ENCODE measurements at regions not wholly inside any gene's neighbourhood (a gene's known extent, or its start where the extent isn't known, plus 50 kb on each side); places are given as distances from the start of the nearest gene placed in this dataset.

DNA sequence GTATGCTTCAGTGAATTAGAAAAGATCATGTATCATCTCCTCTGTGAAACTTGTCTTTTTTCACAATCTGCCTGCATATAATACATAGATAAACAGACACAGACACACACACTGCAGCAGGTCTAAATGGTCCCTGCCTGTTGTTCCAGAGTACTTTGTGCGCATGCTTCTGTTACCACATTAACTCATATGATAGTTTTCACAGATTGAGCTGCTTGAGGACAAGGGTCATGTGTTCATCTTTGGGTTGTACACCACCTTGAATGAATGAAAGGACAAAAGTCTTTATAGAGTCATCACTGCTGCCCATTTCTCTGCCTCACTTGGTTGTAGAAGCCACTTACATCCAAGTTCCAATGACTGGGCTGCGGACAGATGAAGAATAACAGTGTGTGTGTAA is 72.7 kb upstream of the GLS start:
- no peak for TF ChIP-seq EP300 (IDR thresholded peaks at IDR 0.05)
- TF ChIP-seq, protein P1, sequence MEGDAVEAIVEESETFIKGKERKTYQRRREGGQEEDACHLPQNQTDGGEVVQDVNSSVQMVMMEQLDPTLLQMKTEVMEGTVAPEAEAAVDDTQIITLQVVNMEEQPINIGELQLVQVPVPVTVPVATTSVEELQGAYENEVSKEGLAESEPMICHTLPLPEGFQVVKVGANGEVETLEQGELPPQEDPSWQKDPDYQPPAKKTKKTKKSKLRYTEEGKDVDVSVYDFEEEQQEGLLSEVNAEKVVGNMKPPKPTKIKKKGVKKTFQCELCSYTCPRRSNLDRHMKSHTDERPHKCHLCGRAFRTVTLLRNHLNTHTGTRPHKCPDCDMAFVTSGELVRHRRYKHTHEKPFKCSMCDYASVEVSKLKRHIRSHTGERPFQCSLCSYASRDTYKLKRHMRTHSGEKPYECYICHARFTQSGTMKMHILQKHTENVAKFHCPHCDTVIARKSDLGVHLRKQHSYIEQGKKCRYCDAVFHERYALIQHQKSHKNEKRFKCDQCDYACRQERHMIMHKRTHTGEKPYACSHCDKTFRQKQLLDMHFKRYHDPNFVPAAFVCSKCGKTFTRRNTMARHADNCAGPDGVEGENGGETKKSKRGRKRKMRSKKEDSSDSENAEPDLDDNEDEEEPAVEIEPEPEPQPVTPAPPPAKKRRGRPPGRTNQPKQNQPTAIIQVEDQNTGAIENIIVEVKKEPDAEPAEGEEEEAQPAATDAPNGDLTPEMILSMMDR (IDR thresholded peaks at IDR 0.05), result no peak
